SU-DHL-6 (cell line): ENCODE measurements at regions not wholly inside any gene's neighbourhood (a gene's known extent, or its start where the extent isn't known, plus 50 kb on each side); places are given as distances from the start of the nearest gene placed in this dataset.

Source experiments
- EZH2phosphoT487 ChIP-seq: fragments of 200-600 bp; sonication (generic), shearing (Covaris generic); conservative IDR thresholded peaks from 2 replicates; pipeline ENCODE4 v1.6.1; 2018; ENCODE audit warnings: mild to moderate bottlenecking, antibody characterized with exemption, low read length, moderate library complexity, mixed read lengths
- TF ChIP-seq, protein P1 (sequence below): fragments of 200-600 bp; sonication (generic); IDR thresholded peaks from one replicate; pipeline ENCODE4 v1.5.1; 2017; ENCODE audit warnings: antibody characterized with exemption, mild to moderate bottlenecking, low read length, moderate library complexity; ENCODE audit not compliant: insufficient read depth, poor library complexity, severe bottlenecking

DNA sequence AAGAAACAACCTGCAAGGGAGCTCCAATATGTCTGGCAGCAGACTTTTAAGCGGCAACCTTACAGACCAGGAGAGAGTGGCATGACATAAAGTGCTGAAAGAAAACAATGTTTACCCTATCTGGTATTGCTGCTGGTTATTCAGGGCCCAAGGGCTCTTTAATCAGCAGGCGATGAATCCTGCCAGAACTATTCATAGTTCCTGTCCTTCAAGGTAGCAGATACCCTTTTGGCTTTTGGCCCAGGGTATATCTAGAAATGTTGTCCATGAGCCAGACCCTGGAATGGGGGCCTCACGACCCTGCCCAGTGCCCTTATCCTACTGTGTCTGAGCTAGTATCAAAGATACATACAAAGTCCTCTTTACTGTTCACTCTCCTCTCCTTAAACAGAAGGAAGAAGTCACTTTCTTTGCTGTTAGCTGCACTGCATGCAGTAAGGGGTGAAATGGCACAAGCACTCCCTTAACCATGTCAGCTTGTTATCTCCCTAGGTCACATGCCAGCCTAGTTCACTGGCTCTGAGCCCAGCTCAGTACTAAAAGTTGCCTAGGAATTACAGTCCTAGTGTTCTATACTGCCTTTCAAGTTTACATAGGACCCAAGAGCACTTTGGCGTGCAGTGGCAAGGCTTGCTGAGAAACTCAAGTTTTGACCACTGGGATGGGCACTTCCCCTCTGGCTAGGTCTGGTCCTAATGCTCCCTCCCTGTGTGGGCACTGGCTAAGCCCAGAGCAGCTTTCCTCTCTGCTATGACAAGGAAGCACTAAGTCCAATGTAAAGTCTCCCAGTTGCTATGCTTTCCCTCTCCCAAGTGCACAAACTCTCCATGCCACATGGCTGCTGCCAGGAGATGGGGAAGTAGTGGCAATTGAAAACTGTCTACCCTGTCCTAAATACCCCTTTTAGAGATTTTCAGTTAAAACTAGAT, 122.0 kb downstream of the HTR1B start:
- TF ChIP-seq, protein P1, sequence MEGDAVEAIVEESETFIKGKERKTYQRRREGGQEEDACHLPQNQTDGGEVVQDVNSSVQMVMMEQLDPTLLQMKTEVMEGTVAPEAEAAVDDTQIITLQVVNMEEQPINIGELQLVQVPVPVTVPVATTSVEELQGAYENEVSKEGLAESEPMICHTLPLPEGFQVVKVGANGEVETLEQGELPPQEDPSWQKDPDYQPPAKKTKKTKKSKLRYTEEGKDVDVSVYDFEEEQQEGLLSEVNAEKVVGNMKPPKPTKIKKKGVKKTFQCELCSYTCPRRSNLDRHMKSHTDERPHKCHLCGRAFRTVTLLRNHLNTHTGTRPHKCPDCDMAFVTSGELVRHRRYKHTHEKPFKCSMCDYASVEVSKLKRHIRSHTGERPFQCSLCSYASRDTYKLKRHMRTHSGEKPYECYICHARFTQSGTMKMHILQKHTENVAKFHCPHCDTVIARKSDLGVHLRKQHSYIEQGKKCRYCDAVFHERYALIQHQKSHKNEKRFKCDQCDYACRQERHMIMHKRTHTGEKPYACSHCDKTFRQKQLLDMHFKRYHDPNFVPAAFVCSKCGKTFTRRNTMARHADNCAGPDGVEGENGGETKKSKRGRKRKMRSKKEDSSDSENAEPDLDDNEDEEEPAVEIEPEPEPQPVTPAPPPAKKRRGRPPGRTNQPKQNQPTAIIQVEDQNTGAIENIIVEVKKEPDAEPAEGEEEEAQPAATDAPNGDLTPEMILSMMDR = no peak
- TF ChIP-seq EZH2phosphoT487 = no peak
